GM12878 (cell line): ENCODE measurements at regions not wholly inside any gene's neighbourhood (a gene's known extent, or its start where the extent isn't known, plus 50 kb on each side); places are given as distances from the start of the nearest gene placed in this dataset.

Experiments
- ATAC-seq: fragments of 200-7000 bp; cut with Tn5 transposase; 3 replicates; pipeline ENCODE4 v1.9.1; 2020; ENCODE audit warnings: mild to moderate bottlenecking, moderate library complexity
- BruUV-seq: library from RNA; stranded (reverse); fragments of 400-500 nt; replicated peaks from 2 replicates; lab custom pipeline; 2021; lab: Mats Ljungman, UMichigan
- CTCF ChIA-PET: fragments of 300-600 bp; sonication (Branson Sonifier 250); formaldehyde crosslinking; extraction: SDS; loops from one replicate; lab custom pipeline; 2021; ENCODE audit warnings: inconsistent platforms; lab: Yijun Ruan, JAX
- POLR2A ChIA-PET: fragments of 350-600 bp; formaldehyde crosslinking; extraction: SDS; loops from one replicate; lab custom pipeline; 2021; ENCODE audit warnings: inconsistent platforms; lab: Charles Lee
- RAD21 ChIA-PET: fragments of 300-600 bp; sonication (Branson Sonifier 250); formaldehyde crosslinking; loops from one replicate; lab custom pipeline; 2023; ENCODE audit warnings: antibody characterized with exemption; ENCODE audit not compliant: unreplicated experiment; lab: Charles Lee
- SMC1A ChIA-PET: fragments of 300-600 bp; sonication (Branson Sonifier 250); formaldehyde crosslinking; loops from one replicate; lab custom pipeline; 2023; ENCODE audit not compliant: unreplicated experiment, uncharacterized antibody; lab: Charles Lee
- DNase-seq: peaks from one replicate; pipeline ENCODE4 v3.0.0-alpha.2; 2011; ENCODE audit warnings: low read depth, low spot score
- FAIRE-seq: peaks from 3 replicates; lab custom pipeline; 2011; peaks lifted over from hg19 to GRCh38; lab: Jason Lieb, UNC
- H2AFZ ChIP-seq: 2 replicates; pipeline ENCODE4 v1.6.0; 2011; ENCODE audit warnings: low read depth, low read length, control low read depth; ENCODE audit not compliant: control insufficient read depth
- H3K27ac ChIP-seq: 2 replicates; pipeline ENCODE4 v1.5.1; 2011; ENCODE audit warnings: control low read depth; ENCODE audit not compliant: control insufficient read depth, insufficient read depth
- H3K27me3 ChIP-seq, 2 experiments: replicated peaks in 1 of 2; 2 replicates each; pipeline versions ENCODE4 v1.6.0 to v1.6.1; 2011; ENCODE audit warnings: low read length in 1 of 2; ENCODE audit not compliant: control insufficient read depth in 2 of 2, insufficient read depth in 2 of 2
- H3K36me3 ChIP-seq, 2 experiments: 2 replicates each; pipeline ENCODE4 v1.5.1; 2011; ENCODE audit warnings: low read length in 1 of 2; ENCODE audit not compliant: control insufficient read depth in 2 of 2, insufficient read depth in 2 of 2
- H3K4me1 ChIP-seq: 2 replicates; pipeline ENCODE4 v1.6.1; 2011; ENCODE audit warnings: mild to moderate bottlenecking, low read length, moderate library complexity, mixed read lengths; ENCODE audit not compliant: control insufficient read depth, insufficient read depth
- H3K4me2 ChIP-seq: 2 replicates; pipeline ENCODE4 v1.6.0; 2011; ENCODE audit warnings: control low read depth; ENCODE audit not compliant: control insufficient read depth, insufficient read depth
- H3K4me3 ChIP-seq: fragments of 200-600 bp; sonication (generic); 2 replicates; pipeline ENCODE4 v1.5.1; 2016
- H3K79me2 ChIP-seq: 2 replicates; pipeline ENCODE4 v1.6.0; 2011; ENCODE audit warnings: low read length; ENCODE audit not compliant: control insufficient read depth, insufficient read depth
- H3K9ac ChIP-seq: 2 replicates; pipeline ENCODE4 v1.8.0; 2011; ENCODE audit warnings: low read length, control low read depth, mixed read lengths; ENCODE audit not compliant: control insufficient read depth, insufficient read depth
- H3K9me3 ChIP-seq: replicated peaks from 3 replicates; pipeline ENCODE4 v1.5.1; 2011; ENCODE audit warnings: mild to moderate bottlenecking, low read length; ENCODE audit not compliant: control insufficient read depth, insufficient read depth
- H4K20me1 ChIP-seq: 2 replicates; pipeline ENCODE4 v1.6.0; 2011; ENCODE audit not compliant: control insufficient read depth, insufficient read depth
- CBX3 ChIP-seq: fragments of 200-600 bp; sonication (generic); IDR thresholded peaks from 2 replicates; pipeline ENCODE4 v1.6.1; 2016; ENCODE audit warnings: low read depth, borderline replicate concordance
- CEBPB ChIP-seq, 2 experiments: fragments of 150-350 bp in 1 of 2; IDR thresholded peaks; 2 replicates each; pipeline ENCODE4 v1.6.1; 2012 to 2014; ENCODE audit warnings: low read depth in 2 of 2, low read length in 2 of 2, borderline replicate concordance in 1 of 2, inconsistent platforms in 1 of 2
- HDGF ChIP-seq: fragments of 450-650 bp; IDR thresholded peaks from 2 replicates; pipeline ENCODE4 v1.6.1; 2016; ENCODE audit warnings: antibody characterized with exemption
- IRF4 ChIP-seq: IDR thresholded peaks from 2 replicates; pipeline ENCODE4 v1.6.1; 2011; ENCODE audit warnings: low read depth, low read length
- JUND ChIP-seq: IDR thresholded peaks from 2 replicates; pipeline ENCODE4 v1.6.1; 2012; ENCODE audit warnings: low read depth, mild to moderate bottlenecking, low read length, improper control_type of control experiment, moderate library complexity
- MAX ChIP-seq: IDR thresholded peaks from 2 replicates; pipeline ENCODE4 v1.6.1; 2012; ENCODE audit warnings: low read depth, low read length, improper control_type of control experiment
- MLLT1 ChIP-seq: fragments of 450-650 bp; IDR thresholded peaks from 2 replicates; pipeline ENCODE4 v1.6.1; 2016; ENCODE audit warnings: mild to moderate bottlenecking
- NRF1 ChIP-seq: conservative IDR thresholded peaks from 2 replicates; pipeline ENCODE4 v1.6.1; 2011; ENCODE audit warnings: mild to moderate bottlenecking, low read depth, low read length, improper control_type of control experiment
- SIX5 ChIP-seq: IDR thresholded peaks from 2 replicates; pipeline ENCODE4 v1.6.1; 2011; ENCODE audit warnings: mild to moderate bottlenecking, low read depth, low read length, moderate library complexity; ENCODE audit not compliant: severe bottlenecking
- SKIL ChIP-seq: fragments of 450-650 bp; IDR thresholded peaks from 2 replicates; pipeline ENCODE4 v1.6.1; 2017; ENCODE audit warnings: mild to moderate bottlenecking, low read depth, inconsistent platforms; ENCODE audit not compliant: poor library complexity, severe bottlenecking
- SP1 ChIP-seq: IDR thresholded peaks from one replicate; pipeline ENCODE4 v1.6.1; 2011; ENCODE audit warnings: low read depth, low read length
- SPI1 ChIP-seq: IDR thresholded peaks from 2 replicates; pipeline ENCODE4 v1.6.1; 2011; ENCODE audit warnings: low read depth, mild to moderate bottlenecking, low read length, moderate library complexity, borderline replicate concordance; ENCODE audit not compliant: insufficient read depth
- STAT3 ChIP-seq: IDR thresholded peaks from 2 replicates; pipeline ENCODE4 v1.6.1; 2011; ENCODE audit warnings: low read depth, low read length, improper control_type of control experiment
- TAF1 ChIP-seq: IDR thresholded peaks from 2 replicates; pipeline ENCODE4 v1.6.1; 2011; ENCODE audit warnings: mild to moderate bottlenecking, low read depth, low read length, borderline replicate concordance
- ZBED1 ChIP-seq: IDR thresholded peaks from 2 replicates; pipeline ENCODE4 v1.6.1; 2016; ENCODE audit warnings: borderline replicate concordance
- WGBS: methylation state at CpG from one replicate; pipeline ENCODE4 v1.1.6; 2016; ENCODE audit warnings: low lambda C conversion rate; ENCODE audit not compliant: insufficient replicate concordance, insufficient coverage; ENCODE audit errors: missing lambda C conversion rate; 5-methylcytosine and 5-hydroxymethylcytosine counted together
- in situ Hi-C: fragments of 300-500 bp; cut with MboI; formaldehyde crosslinking; loops from 9 replicates; pipeline ENCODE4 v1.14.3; 2018; ENCODE audit warnings: mixed read lengths
- intact Hi-C: fragments of 100-400 bp; cut with micrococcal nuclease; formaldehyde crosslinking; loops from one replicate; pipeline ENCODE4 v1.14.2; 2022; ENCODE audit not compliant: unreplicated experiment

GRCh38 chr6:22949967-22950366 is 380.6 kb downstream of the HDGFL1 start (continued):
- TF ChIP-seq SIX5, result no peak

- CTCF ChIA-PET, result no interaction called here
- TF ChIP-seq CEBPB (IDR thresholded peaks at IDR 0.05; ENCODE audit: borderline replicate concordance in 1 of 2, low read depth in 2 of 2, low read length in 2 of 2) (no peak), JUND (no peak), MLLT1 (no peak), ZBED1 (no peak), NRF1 (no peak), MAX (no peak), STAT3 (no peak), SPI1 (no peak), IRF4 (no peak), SKIL (no peak), TAF1 (no peak), SP1 (no peak), CBX3 (no peak), HDGF (no peak)
Measured at GRCh38 chr6:22952097-22952496, 382.7 kb downstream of the HDGFL1 start.

More at GRCh38 chr6:22952097-22952496, 382.7 kb downstream of the HDGFL1 start:
- RAD21 ChIA-PET, result no interaction called here
- Histone ChIP-seq H3K4me2 (no peak overlapping the region), H3K4me3 (no peak overlapping the region), H2AFZ (no peak overlapping the region), H3K9ac (no peak overlapping the region), H3K9me3 (no peaks in the 10 kb centered on the region; the same call in 2 of the 3 replicates), H3K79me2 (no peaks in the 10 kb centered on the region), H4K20me1 (no peaks in the 10 kb centered on the region), H3K36me3 (no peaks in the 10 kb centered on the region), H3K27me3 (no peaks in the 10 kb centered on the region), H3K27ac (no peak overlapping the region), H3K4me1 (no peaks in the 10 kb centered on the region)
- SMC1A ChIA-PET, result interaction anchor here (0.9 to 1.4 kb wide), 2 partner anchors 30 to 60 kb away, joined by 3 read pairs; no protein-coding TSS in a partner anchor
- POLR2A ChIA-PET, result no interaction called here
- DNase-seq, result no peak
- intact Hi-C loops (no loop called here), in situ Hi-C loops (no loop called here)
- BruUV-seq, result no TSS peak
- no peak for ATAC-seq
- FAIRE-seq, result no peak
- WGBS, result 36% methylated on average over 4 of the region's 4 CpGs
